ENCODE measurements at regions not wholly inside any gene's neighbourhood (a gene's known extent, or its start where the extent isn't known, plus 50 kb on each side); places are given as distances from the start of the nearest gene placed in this dataset.
"Not testable (repeated sequence)": the region's sequence is repeated elsewhere in the genome, so short reads cannot be mapped to it uniquely, and the experiment has no call there.

- H3K4me3 ChIP-seq (ENCODE audit: low read length); H3K27me3 ChIP-seq (ENCODE audit: insufficient read depth, low read length); H3K4me1 ChIP-seq (ENCODE audit: insufficient read depth, low read length); H3K9me3 ChIP-seq (ENCODE audit: low read depth, low read length): not testable (repeated sequence)
Measured at GRCh38 chr6:134747197-134747596, 202.7 kb downstream of the ALDH8A1 start.

GRCh38 chr6:134746140-134746539 lies 203.8 kb downstream of the ALDH8A1 start:
- H3K4me1 ChIP-seq (ENCODE audit: insufficient read depth, low read length), result no peaks in the 10 kb centered on the region
- no peak overlapping the region for H3K4me3 ChIP-seq (ENCODE audit: low read length)
- no peaks in the 10 kb centered on the region for H3K9me3 ChIP-seq (ENCODE audit: low read depth, low read length)
- peaks cover 7% of the 10 kb centered on the region for H3K27me3 ChIP-seq (ENCODE audit: insufficient read depth, low read length)

- not testable (repeated sequence) for H3K9me3 ChIP-seq (ENCODE audit: low read depth, low read length); H3K27me3 ChIP-seq (ENCODE audit: insufficient read depth, low read length)
Measured at GRCh38 chr6:134745192-134745591, 204.7 kb downstream of the ALDH8A1 start.

GRCh38 chr6:134744301-134744700 lies 205.6 kb downstream of the ALDH8A1 start:
- Histone ChIP-seq H3K4me3 (ENCODE audit: low read length) (no peak overlapping the region), H3K4me1 (ENCODE audit: insufficient read depth, low read length) (peaks cover 13% of the 10 kb centered on the region), H3K9me3 (ENCODE audit: low read depth, low read length) (no peaks in the 10 kb centered on the region), H3K27me3 (ENCODE audit: insufficient read depth, low read length) (peaks cover 7% of the 10 kb centered on the region)

More at GRCh38 chr6:134745192-134745591, 204.7 kb downstream of the ALDH8A1 start:
- H3K4me1 ChIP-seq (ENCODE audit: insufficient read depth, low read length); H3K4me3 ChIP-seq (ENCODE audit: low read length): not testable (repeated sequence)

- H3K4me1 ChIP-seq (ENCODE audit: insufficient read depth, low read length), result peaks cover 13% of the 10 kb centered on the region
- no peaks in the 10 kb centered on the region for H3K9me3 ChIP-seq (ENCODE audit: low read depth, low read length)
- peaks cover 3% of the 10 kb centered on the region for H3K27me3 ChIP-seq (ENCODE audit: insufficient read depth, low read length)
- no peak overlapping the region for H3K4me3 ChIP-seq (ENCODE audit: low read length)
Measured at GRCh38 chr6:134741200-134741536, 208.7 kb downstream of the ALDH8A1 start.

- Histone ChIP-seq H3K4me3 (ENCODE audit: low read length) (no peak overlapping the region), H3K9me3 (ENCODE audit: low read depth, low read length) (no peaks in the 10 kb centered on the region), H3K4me1 (ENCODE audit: insufficient read depth, low read length) (peaks cover 13% of the 10 kb centered on the region), H3K27me3 (ENCODE audit: insufficient read depth, low read length) (peaks cover 3% of the 10 kb centered on the region)
Measured at GRCh38 chr6:134740473-134741199, 209.3 kb downstream of the ALDH8A1 start.

- Histone ChIP-seq H3K27me3 (ENCODE audit: insufficient read depth, low read length) (peaks cover 3% of the 10 kb centered on the region), H3K4me3 (ENCODE audit: low read length) (no peak overlapping the region), H3K4me1 (ENCODE audit: insufficient read depth, low read length) (peaks cover 13% of the 10 kb centered on the region), H3K9me3 (ENCODE audit: low read depth, low read length) (no peaks in the 10 kb centered on the region)
Measured at GRCh38 chr6:134740027-134740373, 209.9 kb downstream of the ALDH8A1 start.

- Histone ChIP-seq H3K9me3 (ENCODE audit: low read depth, low read length) (no peaks in the 10 kb centered on the region), H3K27me3 (ENCODE audit: insufficient read depth, low read length) (peaks cover 3% of the 10 kb centered on the region), H3K4me3 (ENCODE audit: low read length) (no peak overlapping the region), H3K4me1 (ENCODE audit: insufficient read depth, low read length) (peaks cover 13% of the 10 kb centered on the region)
Measured at GRCh38 chr6:134739299-134740026, 210.4 kb downstream of the ALDH8A1 start.

- H3K4me1 ChIP-seq (ENCODE audit: insufficient read depth, low read length), result peaks cover 19% of the 10 kb centered on the region
- H3K9me3 ChIP-seq (ENCODE audit: low read depth, low read length), result no peaks in the 10 kb centered on the region
- H3K4me3 ChIP-seq (ENCODE audit: low read length), result no peak overlapping the region
- H3K27me3 ChIP-seq (ENCODE audit: insufficient read depth, low read length), result no peaks in the 10 kb centered on the region
Measured at GRCh38 chr6:134738211-134738885, 211.6 kb downstream of the ALDH8A1 start.

- H3K4me3 ChIP-seq (ENCODE audit: low read length), result no peak overlapping the region
- H3K27me3 ChIP-seq (ENCODE audit: insufficient read depth, low read length), result no peaks in the 10 kb centered on the region
- no peaks in the 10 kb centered on the region for H3K9me3 ChIP-seq (ENCODE audit: low read depth, low read length)
- H3K4me1 ChIP-seq (ENCODE audit: insufficient read depth, low read length), result peaks cover 15% of the 10 kb centered on the region
Measured at GRCh38 chr6:134735461-134735860, 214.4 kb downstream of the ALDH8A1 start.

- Histone ChIP-seq H3K27me3 (ENCODE audit: insufficient read depth, low read length) (no peaks in the 10 kb centered on the region), H3K4me1 (ENCODE audit: insufficient read depth, low read length) (peaks cover 7% of the 10 kb centered on the region), H3K4me3 (ENCODE audit: low read length) (no peak overlapping the region), H3K9me3 (ENCODE audit: low read depth, low read length) (no peaks in the 10 kb centered on the region)
Measured at GRCh38 chr6:134734312-134734869, 215.5 kb downstream of the ALDH8A1 start.

- Histone ChIP-seq H3K27me3 (ENCODE audit: insufficient read depth, low read length) (no peaks in the 10 kb centered on the region), H3K9me3 (ENCODE audit: low read depth, low read length) (no peaks in the 10 kb centered on the region), H3K4me1 (ENCODE audit: insufficient read depth, low read length) (peaks cover 7% of the 10 kb centered on the region), H3K4me3 (ENCODE audit: low read length) (no peak overlapping the region)
Measured at GRCh38 chr6:134733801-134734200, 216.1 kb downstream of the ALDH8A1 start.

- no peaks in the 10 kb centered on the region for H3K9me3 ChIP-seq (ENCODE audit: low read depth, low read length)
- no peak overlapping the region for H3K4me3 ChIP-seq (ENCODE audit: low read length)
- H3K4me1 ChIP-seq (ENCODE audit: insufficient read depth, low read length), result peaks cover 7% of the 10 kb centered on the region
- H3K27me3 ChIP-seq (ENCODE audit: insufficient read depth, low read length), result no peaks in the 10 kb centered on the region
Measured at GRCh38 chr6:134732763-134733162, 217.1 kb downstream of the ALDH8A1 start.

GRCh38 chr6:134731615-134732014 lies 218.3 kb downstream of the ALDH8A1 start:
- no peaks in the 10 kb centered on the region for H3K27me3 ChIP-seq (ENCODE audit: insufficient read depth, low read length)
- no peaks in the 10 kb centered on the region for H3K9me3 ChIP-seq (ENCODE audit: low read depth, low read length)
- H3K4me3 ChIP-seq (ENCODE audit: low read length), result no peak overlapping the region
- peaks cover 7% of the 10 kb centered on the region for H3K4me1 ChIP-seq (ENCODE audit: insufficient read depth, low read length)

- Histone ChIP-seq H3K9me3 (ENCODE audit: low read depth, low read length) (no peaks in the 10 kb centered on the region), H3K27me3 (ENCODE audit: insufficient read depth, low read length) (no peaks in the 10 kb centered on the region), H3K4me3 (ENCODE audit: low read length) (no peak overlapping the region), H3K4me1 (ENCODE audit: insufficient read depth, low read length) (peaks cover 14% of the 10 kb centered on the region)
Measured at GRCh38 chr6:134730013-134730412, 219.9 kb downstream of the ALDH8A1 start.
